ENCODE measurements at regions not wholly inside any gene's neighbourhood (a gene's known extent, or its start where the extent isn't known, plus 50 kb on each side); places are given as distances from the start of the nearest gene placed in this dataset.

DNA sequence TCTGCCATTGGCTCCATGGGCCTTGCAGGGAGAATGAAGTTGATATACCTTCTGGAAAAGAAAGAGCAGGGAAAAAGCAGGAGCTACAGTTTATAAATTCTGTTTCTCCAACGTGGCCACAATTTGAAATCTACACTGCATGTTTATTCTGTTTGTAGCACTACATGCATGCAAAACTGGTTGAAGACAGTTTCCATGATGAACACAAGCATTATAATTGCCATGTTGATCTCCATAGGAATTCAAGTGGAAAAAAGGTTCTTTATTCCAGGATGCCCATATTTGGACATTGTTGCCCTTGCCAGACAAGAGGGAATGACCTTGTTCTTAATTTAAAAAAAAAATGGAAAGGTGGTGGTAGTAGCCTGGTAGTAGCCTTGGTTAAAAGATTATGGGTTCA is 69.2 kb upstream of the PALM2AKAP2 start:
- TF ChIP-seq, protein P1, sequence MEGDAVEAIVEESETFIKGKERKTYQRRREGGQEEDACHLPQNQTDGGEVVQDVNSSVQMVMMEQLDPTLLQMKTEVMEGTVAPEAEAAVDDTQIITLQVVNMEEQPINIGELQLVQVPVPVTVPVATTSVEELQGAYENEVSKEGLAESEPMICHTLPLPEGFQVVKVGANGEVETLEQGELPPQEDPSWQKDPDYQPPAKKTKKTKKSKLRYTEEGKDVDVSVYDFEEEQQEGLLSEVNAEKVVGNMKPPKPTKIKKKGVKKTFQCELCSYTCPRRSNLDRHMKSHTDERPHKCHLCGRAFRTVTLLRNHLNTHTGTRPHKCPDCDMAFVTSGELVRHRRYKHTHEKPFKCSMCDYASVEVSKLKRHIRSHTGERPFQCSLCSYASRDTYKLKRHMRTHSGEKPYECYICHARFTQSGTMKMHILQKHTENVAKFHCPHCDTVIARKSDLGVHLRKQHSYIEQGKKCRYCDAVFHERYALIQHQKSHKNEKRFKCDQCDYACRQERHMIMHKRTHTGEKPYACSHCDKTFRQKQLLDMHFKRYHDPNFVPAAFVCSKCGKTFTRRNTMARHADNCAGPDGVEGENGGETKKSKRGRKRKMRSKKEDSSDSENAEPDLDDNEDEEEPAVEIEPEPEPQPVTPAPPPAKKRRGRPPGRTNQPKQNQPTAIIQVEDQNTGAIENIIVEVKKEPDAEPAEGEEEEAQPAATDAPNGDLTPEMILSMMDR (conservative IDR thresholded peaks at IDR 0.05) = no peak
- TF ChIP-seq EZH2 (IDR thresholded peaks at IDR 0.05; ENCODE audit: low read depth) = no peak
